ENCODE measurements at regions not wholly inside any gene's neighbourhood (a gene's known extent, or its start where the extent isn't known, plus 50 kb on each side); places are given as distances from the start of the nearest gene placed in this dataset.

DNA sequence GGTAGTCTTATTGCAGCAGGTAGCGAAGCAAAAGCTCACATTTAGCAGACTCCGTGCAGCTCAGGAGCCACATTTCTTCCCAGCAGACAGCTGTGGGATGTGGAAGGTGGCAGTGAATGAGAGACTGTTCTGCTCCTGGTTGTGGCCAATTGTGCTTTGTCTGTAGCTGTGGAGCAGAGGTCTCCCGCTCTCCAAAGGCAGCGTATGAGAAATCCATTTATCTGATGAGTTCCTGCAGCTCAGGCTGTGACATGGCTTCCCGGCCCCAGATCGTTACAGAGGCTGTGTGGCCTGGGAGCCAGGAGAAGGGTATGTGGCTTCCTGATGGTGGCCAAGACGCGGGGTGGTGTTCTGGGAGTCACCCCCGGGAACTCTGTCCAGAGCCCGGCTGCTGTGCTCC is 64.5 kb upstream of the KIF16B start:
- no peak for ATAC-seq
- H3K4me2 ChIP-seq: no peak overlapping the region
- H3K27ac ChIP-seq: no peak overlapping the region
- ChIA-PET CTCF (interaction anchor here (0.8 to 1.4 kb wide), 2 partner anchors 8 to 121 kb away, joined by 3 to 4 read pairs; no protein-coding TSS in a partner anchor), POLR2A (no interaction called here)
- H3K4me1 ChIP-seq: no peaks in the 10 kb centered on the region
- no peak for TF ChIP-seq KDM1A (IDR thresholded peaks at IDR 0.05; ENCODE audit: low read depth)
- no peak for TF ChIP-seq NR3C1 (IDR thresholded peaks at IDR 0.05)
- TF ChIP-seq, protein P1, sequence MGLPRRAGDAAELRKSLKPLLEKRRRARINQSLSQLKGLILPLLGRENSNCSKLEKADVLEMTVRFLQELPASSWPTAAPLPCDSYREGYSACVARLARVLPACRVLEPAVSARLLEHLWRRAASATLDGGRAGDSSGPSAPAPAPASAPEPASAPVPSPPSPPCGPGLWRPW (IDR thresholded peaks at IDR 0.05): no peak
- TF ChIP-seq REST (IDR thresholded peaks at IDR 0.05): no peak
- no peak for TF ChIP-seq BHLHE40 (IDR thresholded peaks at IDR 0.05; ENCODE audit: low read depth, low read length)
- TF ChIP-seq ZFP36 (IDR thresholded peaks at IDR 0.05; ENCODE audit: borderline replicate concordance, partially characterized antibody): no peak
- no peak for TF ChIP-seq KDM5A (IDR thresholded peaks at IDR 0.05)
- no peak for TF ChIP-seq PHF8 (IDR thresholded peaks at IDR 0.05; ENCODE audit: borderline replicate concordance, low read depth)
- no peak for TF ChIP-seq MAZ (IDR thresholded peaks at IDR 0.05; ENCODE audit: borderline replicate concordance, low read depth, low read length)
- no peak for TF ChIP-seq RFX5 (IDR thresholded peaks at IDR 0.05)
- TF ChIP-seq ZNF302 (CRISPR knock-in tag; IDR thresholded peaks at IDR 0.05): no peak
- TF ChIP-seq, protein P2, sequence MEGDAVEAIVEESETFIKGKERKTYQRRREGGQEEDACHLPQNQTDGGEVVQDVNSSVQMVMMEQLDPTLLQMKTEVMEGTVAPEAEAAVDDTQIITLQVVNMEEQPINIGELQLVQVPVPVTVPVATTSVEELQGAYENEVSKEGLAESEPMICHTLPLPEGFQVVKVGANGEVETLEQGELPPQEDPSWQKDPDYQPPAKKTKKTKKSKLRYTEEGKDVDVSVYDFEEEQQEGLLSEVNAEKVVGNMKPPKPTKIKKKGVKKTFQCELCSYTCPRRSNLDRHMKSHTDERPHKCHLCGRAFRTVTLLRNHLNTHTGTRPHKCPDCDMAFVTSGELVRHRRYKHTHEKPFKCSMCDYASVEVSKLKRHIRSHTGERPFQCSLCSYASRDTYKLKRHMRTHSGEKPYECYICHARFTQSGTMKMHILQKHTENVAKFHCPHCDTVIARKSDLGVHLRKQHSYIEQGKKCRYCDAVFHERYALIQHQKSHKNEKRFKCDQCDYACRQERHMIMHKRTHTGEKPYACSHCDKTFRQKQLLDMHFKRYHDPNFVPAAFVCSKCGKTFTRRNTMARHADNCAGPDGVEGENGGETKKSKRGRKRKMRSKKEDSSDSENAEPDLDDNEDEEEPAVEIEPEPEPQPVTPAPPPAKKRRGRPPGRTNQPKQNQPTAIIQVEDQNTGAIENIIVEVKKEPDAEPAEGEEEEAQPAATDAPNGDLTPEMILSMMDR (IDR thresholded peaks at IDR 0.05): no peak
- TF ChIP-seq, protein P3, sequence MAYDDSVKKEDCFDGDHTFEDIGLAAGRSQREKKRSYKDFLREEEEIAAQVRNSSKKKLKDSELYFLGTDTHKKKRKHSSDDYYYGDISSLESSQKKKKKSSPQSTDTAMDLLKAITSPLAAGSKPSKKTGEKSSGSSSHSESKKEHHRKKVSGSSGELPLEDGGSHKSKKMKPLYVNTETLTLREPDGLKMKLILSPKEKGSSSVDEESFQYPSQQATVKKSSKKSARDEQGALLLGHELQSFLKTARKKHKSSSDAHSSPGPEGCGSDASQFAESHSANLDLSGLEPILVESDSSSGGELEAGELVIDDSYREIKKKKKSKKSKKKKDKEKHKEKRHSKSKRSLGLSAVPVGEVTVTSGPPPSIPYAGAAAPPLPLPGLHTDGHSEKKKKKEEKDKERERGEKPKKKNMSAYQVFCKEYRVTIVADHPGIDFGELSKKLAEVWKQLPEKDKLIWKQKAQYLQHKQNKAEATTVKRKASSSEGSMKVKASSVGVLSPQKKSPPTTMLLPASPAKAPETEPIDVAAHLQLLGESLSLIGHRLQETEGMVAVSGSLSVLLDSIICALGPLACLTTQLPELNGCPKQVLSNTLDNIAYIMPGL (CRISPR knock-in tag; IDR thresholded peaks at IDR 0.05; ENCODE audit: borderline replicate concordance): no peak
- no peak for TF ChIP-seq CHD2 (IDR thresholded peaks at IDR 0.05; ENCODE audit: low read length, partially characterized antibody)
- TF ChIP-seq RNF2 (IDR thresholded peaks at IDR 0.05; ENCODE audit: borderline replicate concordance, low read depth): no peak
- TF ChIP-seq TP53 (CRISPR knock-in tag; IDR thresholded peaks at IDR 0.05): no peak
- TF ChIP-seq, protein P4, sequence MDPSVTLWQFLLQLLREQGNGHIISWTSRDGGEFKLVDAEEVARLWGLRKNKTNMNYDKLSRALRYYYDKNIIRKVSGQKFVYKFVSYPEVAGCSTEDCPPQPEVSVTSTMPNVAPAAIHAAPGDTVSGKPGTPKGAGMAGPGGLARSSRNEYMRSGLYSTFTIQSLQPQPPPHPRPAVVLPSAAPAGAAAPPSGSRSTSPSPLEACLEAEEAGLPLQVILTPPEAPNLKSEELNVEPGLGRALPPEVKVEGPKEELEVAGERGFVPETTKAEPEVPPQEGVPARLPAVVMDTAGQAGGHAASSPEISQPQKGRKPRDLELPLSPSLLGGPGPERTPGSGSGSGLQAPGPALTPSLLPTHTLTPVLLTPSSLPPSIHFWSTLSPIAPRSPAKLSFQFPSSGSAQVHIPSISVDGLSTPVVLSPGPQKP (IDR thresholded peaks at IDR 0.05; ENCODE audit: low read depth, low read length): no peak
- TF ChIP-seq POLR2A (IDR thresholded peaks at IDR 0.05; ENCODE audit: low read length): no peak
- no peak overlapping the region for H3K4me3 ChIP-seq
- FAIRE-seq: no peak
- no peak for DNase-seq (ENCODE audit: low read depth in 1 of 2, low spot score in 1 of 2)
- 77% methylated on average over 10 of the region's 10 CpGs for WGBS (ENCODE audit: missing lambda C conversion rate)
- H3K9me3 ChIP-seq: no peaks in the 10 kb centered on the region

- ChIA-PET POLR2A (no interaction called here), CTCF (interaction anchor here (1.1 kb wide), 1 partner anchor 111 kb away, joined by 3 read pairs; no protein-coding TSS in a partner anchor)
- Histone ChIP-seq H3K4me1 (no peaks in the 10 kb centered on the region), H3K27ac (no peak overlapping the region), H3K4me3 (no peak overlapping the region), H3K9me3 (no peaks in the 10 kb centered on the region; the same call in 2 of the 3 replicates), H3K4me2 (no peak overlapping the region)
- WGBS (ENCODE audit: missing lambda C conversion rate): 81% methylated on average over 1 of the region's 1 CpG
- no peak for DNase-seq (ENCODE audit: low read depth in 1 of 2, low spot score in 1 of 2)
- no peak for ATAC-seq
- FAIRE-seq: no peak
- TF ChIP-seq ZNF302 (CRISPR knock-in tag; IDR thresholded peaks at IDR 0.05): no peak
- no peak for TF ChIP-seq CEBPB (IDR thresholded peaks at IDR 0.05)
- TF ChIP-seq, protein P2 (IDR thresholded peaks at IDR 0.05): no peak
- TF ChIP-seq, protein P3 (CRISPR knock-in tag; IDR thresholded peaks at IDR 0.05; ENCODE audit: borderline replicate concordance): no peak
- no peak for TF ChIP-seq FOSL2 (IDR thresholded peaks at IDR 0.05)
- TF ChIP-seq FOSL2 (CRISPR knock-in tag; IDR thresholded peaks at IDR 0.05): no peak
- TF ChIP-seq, protein P5, sequence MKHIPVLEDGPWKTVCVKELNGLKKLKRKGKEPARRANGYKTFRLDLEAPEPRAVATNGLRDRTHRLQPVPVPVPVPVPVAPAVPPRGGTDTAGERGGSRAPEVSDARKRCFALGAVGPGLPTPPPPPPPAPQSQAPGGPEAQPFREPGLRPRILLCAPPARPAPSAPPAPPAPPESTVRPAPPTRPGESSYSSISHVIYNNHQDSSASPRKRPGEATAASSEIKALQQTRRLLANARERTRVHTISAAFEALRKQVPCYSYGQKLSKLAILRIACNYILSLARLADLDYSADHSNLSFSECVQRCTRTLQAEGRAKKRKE (CRISPR knock-in tag; IDR thresholded peaks at IDR 0.05; ENCODE audit: low read depth): no peak
- no peak for TF ChIP-seq MYC (IDR thresholded peaks at IDR 0.05; ENCODE audit: borderline replicate concordance, low read length)
Observed at GRCh38 chr20:16626849-16627248, 53.6 kb upstream of the KIF16B start.

All from A549 (cell line).